ENCODE measurements at regions not wholly inside any gene's neighbourhood (a gene's known extent, or its start where the extent isn't known, plus 50 kb on each side); places are given as distances from the start of the nearest gene placed in this dataset.
"Not testable (repeated sequence)": the region's sequence is repeated elsewhere in the genome, so short reads cannot be mapped to it uniquely, and the experiment has no call there.

- H3K4me2 ChIP-seq (ENCODE audit: insufficient read depth, low read length) = no peak overlapping the region
- no peaks in the 10 kb centered on the region for H3K9me3 ChIP-seq (ENCODE audit: insufficient read depth, low read length, severe bottlenecking)
- no peaks in the 10 kb centered on the region for H3K36me3 ChIP-seq (ENCODE audit: insufficient read depth, low read length)
- peaks cover 55% of the 10 kb centered on the region for H3K4me1 ChIP-seq (ENCODE audit: insufficient read depth, low read length)
- no peak for DNase-seq
- no peak overlapping the region for H3K27ac ChIP-seq (ENCODE audit: low read length)
- H3K4me3 ChIP-seq (ENCODE audit: low read depth in 1 of 2, low read length in 2 of 2) = no peak overlapping the region
- no peaks in the 10 kb centered on the region for H3K79me2 ChIP-seq (ENCODE audit: insufficient read depth, low read length)
- no peak overlapping the region for H2AFZ ChIP-seq (ENCODE audit: low read depth, low read length)
- TF ChIP-seq, protein P1, sequence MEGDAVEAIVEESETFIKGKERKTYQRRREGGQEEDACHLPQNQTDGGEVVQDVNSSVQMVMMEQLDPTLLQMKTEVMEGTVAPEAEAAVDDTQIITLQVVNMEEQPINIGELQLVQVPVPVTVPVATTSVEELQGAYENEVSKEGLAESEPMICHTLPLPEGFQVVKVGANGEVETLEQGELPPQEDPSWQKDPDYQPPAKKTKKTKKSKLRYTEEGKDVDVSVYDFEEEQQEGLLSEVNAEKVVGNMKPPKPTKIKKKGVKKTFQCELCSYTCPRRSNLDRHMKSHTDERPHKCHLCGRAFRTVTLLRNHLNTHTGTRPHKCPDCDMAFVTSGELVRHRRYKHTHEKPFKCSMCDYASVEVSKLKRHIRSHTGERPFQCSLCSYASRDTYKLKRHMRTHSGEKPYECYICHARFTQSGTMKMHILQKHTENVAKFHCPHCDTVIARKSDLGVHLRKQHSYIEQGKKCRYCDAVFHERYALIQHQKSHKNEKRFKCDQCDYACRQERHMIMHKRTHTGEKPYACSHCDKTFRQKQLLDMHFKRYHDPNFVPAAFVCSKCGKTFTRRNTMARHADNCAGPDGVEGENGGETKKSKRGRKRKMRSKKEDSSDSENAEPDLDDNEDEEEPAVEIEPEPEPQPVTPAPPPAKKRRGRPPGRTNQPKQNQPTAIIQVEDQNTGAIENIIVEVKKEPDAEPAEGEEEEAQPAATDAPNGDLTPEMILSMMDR (IDR thresholded peaks at IDR 0.05; ENCODE audit: borderline replicate concordance, extremely low read depth, low read length, poor library complexity, severe bottlenecking) = no peak
- TF ChIP-seq EZH2 (IDR thresholded peaks at IDR 0.05; ENCODE audit: borderline replicate concordance, low read depth, low read length, severe bottlenecking) = no peak
- no peaks in the 10 kb centered on the region for H4K20me1 ChIP-seq (ENCODE audit: insufficient read depth, low read length)
- no peak for ATAC-seq (ENCODE audit: insufficient read depth, low read depth)
- no peak overlapping the region for H3K9ac ChIP-seq (ENCODE audit: low read depth, low read length)
- H3K27me3 ChIP-seq (ENCODE audit: insufficient read depth, low read length, poor library complexity) = no peaks in the 10 kb centered on the region
These were observed 93.8 kb downstream of the MAP3K8 start for GRCh38 chr10:30527623-30528428.

- H4K20me1 ChIP-seq (ENCODE audit: insufficient read depth, low read length); H2AFZ ChIP-seq (ENCODE audit: low read depth, low read length); H3K4me3 ChIP-seq (ENCODE audit: low read depth in 1 of 2, low read length in 2 of 2); H3K4me2 ChIP-seq (ENCODE audit: insufficient read depth, low read length); H3K79me2 ChIP-seq (ENCODE audit: insufficient read depth, low read length); H3K9ac ChIP-seq (ENCODE audit: low read depth, low read length); H3K9me3 ChIP-seq (ENCODE audit: insufficient read depth, low read length, severe bottlenecking); DNase-seq; H3K27ac ChIP-seq (ENCODE audit: low read length); ATAC-seq (ENCODE audit: insufficient read depth, low read depth); H3K27me3 ChIP-seq (ENCODE audit: insufficient read depth, low read length, poor library complexity); H3K36me3 ChIP-seq (ENCODE audit: insufficient read depth, low read length): not testable (repeated sequence)
- peaks cover 30% of the 10 kb centered on the region for H3K4me1 ChIP-seq (ENCODE audit: insufficient read depth, low read length)
These were observed 88.7 kb downstream of the MAP3K8 start for GRCh38 chr10:30522661-30523078.

GRCh38 chr10:30518907-30519306 lies 84.9 kb downstream of the MAP3K8 start:
- H3K4me1 ChIP-seq (ENCODE audit: insufficient read depth, low read length) = no peaks in the 10 kb centered on the region
- H3K27me3 ChIP-seq (ENCODE audit: insufficient read depth, low read length, poor library complexity) = no peaks in the 10 kb centered on the region
- no peak overlapping the region for H3K27ac ChIP-seq (ENCODE audit: low read length)
- DNase-seq (no peak), ATAC-seq (ENCODE audit: insufficient read depth, low read depth) (no peak)
- TF ChIP-seq EZH2 (IDR thresholded peaks at IDR 0.05; ENCODE audit: borderline replicate concordance, low read depth, low read length, severe bottlenecking) = no peak
- TF ChIP-seq, protein P1 (IDR thresholded peaks at IDR 0.05; ENCODE audit: borderline replicate concordance, extremely low read depth, low read length, poor library complexity, severe bottlenecking) = no peak
- H3K4me2 ChIP-seq (ENCODE audit: insufficient read depth, low read length) = no peak overlapping the region
- H3K79me2 ChIP-seq (ENCODE audit: insufficient read depth, low read length) = no peaks in the 10 kb centered on the region
- no peaks in the 10 kb centered on the region for H3K9me3 ChIP-seq (ENCODE audit: insufficient read depth, low read length, severe bottlenecking)
- H3K9ac ChIP-seq (ENCODE audit: low read depth, low read length) = no peak overlapping the region
- no peaks in the 10 kb centered on the region for H3K36me3 ChIP-seq (ENCODE audit: insufficient read depth, low read length)
- H2AFZ ChIP-seq (ENCODE audit: low read depth, low read length) = no peak overlapping the region
- H3K4me3 ChIP-seq (ENCODE audit: low read depth in 1 of 2, low read length in 2 of 2) = no peak overlapping the region
- H4K20me1 ChIP-seq (ENCODE audit: insufficient read depth, low read length) = no peaks in the 10 kb centered on the region
